ENCODE measurements at regions not wholly inside any gene's neighbourhood (a gene's known extent, or its start where the extent isn't known, plus 50 kb on each side); places are given as distances from the start of the nearest gene placed in this dataset.
A peak's percentile ranks its signal among the peaks of the same experiment; 100 is the strongest.

DNA sequence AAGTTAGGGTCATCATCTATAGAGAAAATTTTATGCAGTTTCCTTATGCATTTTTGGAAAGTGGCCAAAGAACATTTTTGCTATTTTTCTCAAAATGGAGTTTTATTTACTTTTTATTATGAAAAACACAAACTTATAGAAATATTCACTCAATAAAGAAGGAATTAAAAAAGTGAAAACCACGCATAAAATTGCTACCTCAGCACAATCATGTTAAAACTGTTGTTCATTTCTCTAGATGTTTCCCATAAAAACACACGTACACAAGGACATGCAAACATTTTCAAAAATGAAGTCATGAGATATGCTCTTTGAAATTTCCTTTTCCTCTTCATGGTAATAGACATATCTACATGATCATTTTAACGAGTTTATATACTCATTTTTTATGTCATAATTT is 536.8 kb upstream of the MAGEB18 start:
- TF ChIP-seq, protein P1, sequence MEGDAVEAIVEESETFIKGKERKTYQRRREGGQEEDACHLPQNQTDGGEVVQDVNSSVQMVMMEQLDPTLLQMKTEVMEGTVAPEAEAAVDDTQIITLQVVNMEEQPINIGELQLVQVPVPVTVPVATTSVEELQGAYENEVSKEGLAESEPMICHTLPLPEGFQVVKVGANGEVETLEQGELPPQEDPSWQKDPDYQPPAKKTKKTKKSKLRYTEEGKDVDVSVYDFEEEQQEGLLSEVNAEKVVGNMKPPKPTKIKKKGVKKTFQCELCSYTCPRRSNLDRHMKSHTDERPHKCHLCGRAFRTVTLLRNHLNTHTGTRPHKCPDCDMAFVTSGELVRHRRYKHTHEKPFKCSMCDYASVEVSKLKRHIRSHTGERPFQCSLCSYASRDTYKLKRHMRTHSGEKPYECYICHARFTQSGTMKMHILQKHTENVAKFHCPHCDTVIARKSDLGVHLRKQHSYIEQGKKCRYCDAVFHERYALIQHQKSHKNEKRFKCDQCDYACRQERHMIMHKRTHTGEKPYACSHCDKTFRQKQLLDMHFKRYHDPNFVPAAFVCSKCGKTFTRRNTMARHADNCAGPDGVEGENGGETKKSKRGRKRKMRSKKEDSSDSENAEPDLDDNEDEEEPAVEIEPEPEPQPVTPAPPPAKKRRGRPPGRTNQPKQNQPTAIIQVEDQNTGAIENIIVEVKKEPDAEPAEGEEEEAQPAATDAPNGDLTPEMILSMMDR (IDR thresholded peaks at IDR 0.05) = no peak
- ATAC-seq (ENCODE audit: low FRiP score) (no peak), DNase-seq (ENCODE audit: low spot score) (no peak)

DNA sequence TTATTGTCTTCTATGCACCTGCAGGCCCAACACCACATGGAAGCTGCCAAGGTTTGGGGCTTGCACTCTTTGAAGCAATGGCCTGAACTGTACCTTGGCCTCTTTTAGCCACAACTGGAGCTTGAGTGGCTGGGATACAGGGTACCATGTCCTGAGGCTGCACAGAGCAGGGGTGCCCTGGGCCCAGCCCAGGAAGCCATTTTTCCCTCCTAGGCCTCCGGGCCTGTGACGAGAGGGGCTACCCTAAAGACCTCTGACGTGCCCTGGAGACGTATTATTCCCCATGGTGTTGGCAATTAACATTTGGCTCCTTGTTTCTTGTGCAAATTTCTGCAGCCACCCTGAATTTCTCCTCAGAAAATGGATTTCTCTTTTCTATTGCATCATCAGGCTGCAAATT is 519.9 kb upstream of the MAGEB18 start:
- no peak for DNase-seq (ENCODE audit: low spot score)
- TF ChIP-seq, protein P1 (IDR thresholded peaks at IDR 0.05) = no peak
- ATAC-seq (ENCODE audit: low FRiP score) = no peak

DNA sequence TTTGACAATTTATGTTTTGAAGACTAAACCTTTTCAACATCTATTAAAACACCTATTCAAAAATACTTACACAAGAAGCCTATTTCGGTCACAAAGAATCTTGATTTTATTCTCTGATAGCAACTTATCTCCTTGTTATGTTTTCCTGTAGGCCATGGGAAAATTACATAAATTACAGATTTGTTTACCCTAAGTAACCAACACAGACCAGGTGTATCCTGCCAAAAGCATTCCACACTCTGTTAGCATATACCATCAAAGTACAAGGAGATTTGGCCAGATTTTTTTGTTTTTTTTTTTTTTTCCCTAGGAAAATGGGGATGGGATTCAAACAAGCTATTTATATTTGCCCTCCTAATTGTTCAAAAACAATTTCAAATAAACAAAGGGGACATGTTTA is 497.9 kb upstream of the MAGEB18 start:
- no peak for ATAC-seq (ENCODE audit: low FRiP score)
- DNase-seq (ENCODE audit: low spot score) = no peak
- TF ChIP-seq, protein P1 (IDR thresholded peaks at IDR 0.05) = no peak

DNA sequence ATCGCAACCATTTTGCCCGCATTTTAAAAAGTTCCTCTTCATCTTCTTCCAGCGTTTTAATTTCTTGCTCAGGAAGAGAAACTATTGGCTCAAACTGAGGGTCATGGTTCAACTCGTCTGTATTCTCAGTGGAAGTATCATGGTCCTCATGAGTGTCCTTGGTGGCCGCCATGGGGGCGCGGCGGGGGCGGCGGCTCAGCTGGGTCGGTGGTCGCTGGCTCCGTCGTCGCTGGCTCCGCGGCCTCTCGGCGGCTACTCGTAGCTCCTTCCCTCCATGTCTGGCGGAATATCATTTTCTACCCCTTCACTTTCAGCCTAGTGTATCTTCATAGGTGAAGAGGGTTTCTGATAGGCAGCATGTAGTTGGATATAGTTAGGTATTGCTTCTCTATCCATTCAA is 492.0 kb upstream of the MAGEB18 start:
- DNase-seq (ENCODE audit: low spot score) (no peak), ATAC-seq (ENCODE audit: low FRiP score) (no peak)
- TF ChIP-seq, protein P1 (IDR thresholded peaks at IDR 0.05) = no peak

DNA sequence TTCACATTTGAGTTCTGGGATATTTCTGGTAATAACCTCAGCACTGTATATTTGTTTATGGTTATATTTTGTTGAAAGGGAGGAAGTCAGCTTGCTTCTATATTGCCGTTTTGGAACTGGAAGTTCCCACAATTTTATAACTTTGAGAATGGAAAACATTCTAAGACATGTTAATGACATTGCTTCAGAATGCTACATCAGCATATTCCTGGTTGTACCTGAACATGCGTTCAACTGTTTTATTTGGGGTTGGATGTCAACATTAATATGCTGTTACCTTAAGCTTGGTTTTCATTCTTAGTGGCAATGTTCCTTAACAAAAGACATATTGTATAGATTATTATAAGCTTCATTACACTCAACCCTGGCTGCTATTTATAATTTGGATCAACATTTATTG is 489.4 kb upstream of the MAGEB18 start:
- no peak for ATAC-seq (ENCODE audit: low FRiP score)
- TF ChIP-seq, protein P1 (IDR thresholded peaks at IDR 0.05) = no peak
- DNase-seq (ENCODE audit: low spot score) = no peak

DNA sequence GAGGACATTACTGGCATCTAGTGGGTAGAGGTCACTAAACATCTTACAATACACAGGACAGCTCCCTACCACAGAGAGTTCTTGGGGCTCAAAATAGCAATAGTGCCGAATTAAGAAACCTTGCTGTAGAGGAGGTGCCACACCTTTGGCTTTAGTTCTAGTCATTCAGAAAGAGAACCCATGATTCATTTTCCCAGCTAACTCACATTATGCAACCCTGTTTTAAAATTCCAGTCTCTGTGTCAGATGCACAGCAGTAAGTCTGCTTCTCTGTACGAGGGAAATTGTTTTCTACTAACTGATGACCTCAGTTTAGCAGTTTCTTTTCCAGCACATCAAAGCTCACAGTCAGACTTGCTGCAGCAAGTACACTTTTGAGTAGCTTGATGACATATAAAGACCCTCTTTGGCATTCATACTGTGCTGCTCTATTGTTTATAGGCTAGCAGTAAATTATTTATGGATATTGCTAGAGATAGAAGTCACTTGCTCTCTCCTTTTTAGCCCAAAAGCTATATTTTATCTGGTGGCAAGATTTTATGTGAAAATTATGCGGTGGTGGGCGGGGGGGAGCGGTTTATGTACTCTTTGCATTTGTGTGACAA is 487.8 kb upstream of the MAGEB18 start:
- DNase-seq (ENCODE audit: low spot score) (no peak), ATAC-seq (ENCODE audit: low FRiP score) (peak; percentile 62)
- TF ChIP-seq, protein P1 (IDR thresholded peaks at IDR 0.05) = no peak

DNA sequence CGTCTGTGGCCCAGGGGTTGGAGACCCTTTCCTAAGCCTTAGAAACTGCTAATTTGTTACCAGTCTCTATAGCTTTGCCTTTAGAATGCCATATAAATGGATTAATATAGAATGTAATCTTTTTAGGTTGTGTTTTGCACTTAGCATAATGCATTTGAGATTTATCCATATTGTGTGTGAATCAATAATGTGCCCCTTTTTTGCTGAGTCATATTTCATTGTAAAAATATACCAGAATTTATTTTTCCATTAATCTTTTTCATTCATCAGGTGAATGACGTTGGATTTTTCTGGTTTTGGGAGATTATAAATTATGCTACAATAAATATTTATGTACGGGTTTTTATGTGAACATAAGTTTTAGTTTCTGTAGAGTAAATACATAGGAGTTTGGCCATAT is 478.8 kb upstream of the MAGEB18 start:
- TF ChIP-seq, protein P1 (IDR thresholded peaks at IDR 0.05) = no peak
- ATAC-seq (ENCODE audit: low FRiP score) (no peak), DNase-seq (ENCODE audit: low spot score) (no peak)

All from omental fat pad (tissue), 3 donors.